8988T (cell line): ENCODE measurements at regions not wholly inside any gene's neighbourhood (a gene's known extent, or its start where the extent isn't known, plus 50 kb on each side); places are given as distances from the start of the nearest gene placed in this dataset.

Experiments used
- DNase-seq: peaks from one replicate; pipeline ENCODE4 v3.0.0; 2011

GRCh38 chr5:61981886-61982285 lies 324.1 kb upstream of the KIF2A start:
- DNase-seq: no peak

- no peak for DNase-seq
Observed at GRCh38 chr5:61991430-61991829, 314.6 kb upstream of the KIF2A start.

- DNase-seq: no peak
Observed at GRCh38 chr5:61991866-61992265, 314.1 kb upstream of the KIF2A start.

- no peak for DNase-seq
Observed at GRCh38 chr5:61993295-61993927, 312.6 kb upstream of the KIF2A start.

GRCh38 chr5:61994171-61994570 lies 311.8 kb upstream of the KIF2A start:
- no peak for DNase-seq

- no peak for DNase-seq
Observed at GRCh38 chr5:61995486-61995885, 310.5 kb upstream of the KIF2A start.

GRCh38 chr5:61999371-61999770 lies 306.6 kb upstream of the KIF2A start:
- no peak for DNase-seq

GRCh38 chr5:62000646-62001045 lies 305.4 kb upstream of the KIF2A start:
- no peak for DNase-seq

GRCh38 chr5:62001640-62002039 lies 304.4 kb upstream of the KIF2A start:
- no peak for DNase-seq

GRCh38 chr5:62002436-62002835 lies 303.6 kb upstream of the KIF2A start:
- no peak for DNase-seq

- no peak for DNase-seq
Observed at GRCh38 chr5:62005551-62005950, 300.5 kb upstream of the KIF2A start.

- DNase-seq: no peak
Observed at GRCh38 chr5:62007457-62007856, 298.5 kb upstream of the KIF2A start.

- DNase-seq: no peak
Observed at GRCh38 chr5:62011089-62011664, 294.8 kb upstream of the KIF2A start.

- no peak for DNase-seq
Observed at GRCh38 chr5:62017092-62017491, 288.9 kb upstream of the KIF2A start.

- DNase-seq: no peak
Observed at GRCh38 chr5:62029303-62029702, 276.7 kb upstream of the KIF2A start.

- DNase-seq: no peak
Observed at GRCh38 chr5:62030326-62030725, 275.7 kb upstream of the KIF2A start.

GRCh38 chr5:62038024-62038423 lies 268.0 kb upstream of the KIF2A start:
- DNase-seq: no peak

- no peak for DNase-seq
Observed at GRCh38 chr5:62041156-62041756, 264.8 kb upstream of the KIF2A start.

GRCh38 chr5:62042007-62042406 lies 264.0 kb upstream of the KIF2A start:
- DNase-seq: no peak

GRCh38 chr5:62043289-62044280 lies 262.4 kb upstream of the KIF2A start:
- DNase-seq: no peak

GRCh38 chr5:62044989-62045388 lies 261.0 kb upstream of the KIF2A start:
- no peak for DNase-seq

- no peak for DNase-seq
Observed at GRCh38 chr5:62046191-62046590, 259.8 kb upstream of the KIF2A start.

- DNase-seq: no peak
Observed at GRCh38 chr5:62051747-62052146, 254.3 kb upstream of the KIF2A start.

- no peak for DNase-seq
Observed at GRCh38 chr5:62059960-62060359, 246.0 kb upstream of the KIF2A start.
